Glutamatergic neuron (in vitro differentiated cells): ENCODE measurements at regions not wholly inside any gene's neighbourhood (a gene's known extent, or its start where the extent isn't known, plus 50 kb on each side); places are given as distances from the start of the nearest gene placed in this dataset.

Experiments
- DNase-seq: peaks from one replicate; pipeline ENCODE4 v3.0.0; 2022
- H3K27ac Mint-ChIP-seq: one replicate; pipeline ENCODE4 v1.8.0; 2020; ENCODE audit warnings: mild to moderate bottlenecking, mixed read lengths, inconsistent platforms; ENCODE audit not compliant: unreplicated experiment
- H3K27me3 Mint-ChIP-seq: one replicate; pipeline ENCODE4 v1.8.0; 2020; ENCODE audit warnings: mild to moderate bottlenecking, moderate library complexity, mixed read lengths, inconsistent platforms; ENCODE audit not compliant: unreplicated experiment
- H3K36me3 Mint-ChIP-seq: one replicate; pipeline ENCODE4 v1.8.0; 2020; ENCODE audit warnings: mild to moderate bottlenecking, mixed read lengths, inconsistent platforms; ENCODE audit not compliant: unreplicated experiment
- H3K4me1 Mint-ChIP-seq: one replicate; pipeline ENCODE4 v1.8.0; 2020; ENCODE audit warnings: mild to moderate bottlenecking, low read depth, mixed read lengths, inconsistent platforms; ENCODE audit not compliant: unreplicated experiment
- H3K4me3 Mint-ChIP-seq: one replicate; pipeline ENCODE4 v1.8.0; 2020; ENCODE audit warnings: mild to moderate bottlenecking, mixed read lengths, inconsistent platforms; ENCODE audit not compliant: unreplicated experiment
- H3K9me3 Mint-ChIP-seq: one replicate; pipeline ENCODE4 v1.8.0; 2020; ENCODE audit warnings: mild to moderate bottlenecking, moderate library complexity, mixed read lengths, inconsistent platforms; ENCODE audit not compliant: unreplicated experiment
- TF ChIP-seq, protein P1 (sequence below): fragments of 200-600 bp; sonication (generic); IDR thresholded peaks from one replicate; pipeline ENCODE4 v1.5.0; 2021; ENCODE audit not compliant: partially characterized antibody, unreplicated experiment

DNA sequence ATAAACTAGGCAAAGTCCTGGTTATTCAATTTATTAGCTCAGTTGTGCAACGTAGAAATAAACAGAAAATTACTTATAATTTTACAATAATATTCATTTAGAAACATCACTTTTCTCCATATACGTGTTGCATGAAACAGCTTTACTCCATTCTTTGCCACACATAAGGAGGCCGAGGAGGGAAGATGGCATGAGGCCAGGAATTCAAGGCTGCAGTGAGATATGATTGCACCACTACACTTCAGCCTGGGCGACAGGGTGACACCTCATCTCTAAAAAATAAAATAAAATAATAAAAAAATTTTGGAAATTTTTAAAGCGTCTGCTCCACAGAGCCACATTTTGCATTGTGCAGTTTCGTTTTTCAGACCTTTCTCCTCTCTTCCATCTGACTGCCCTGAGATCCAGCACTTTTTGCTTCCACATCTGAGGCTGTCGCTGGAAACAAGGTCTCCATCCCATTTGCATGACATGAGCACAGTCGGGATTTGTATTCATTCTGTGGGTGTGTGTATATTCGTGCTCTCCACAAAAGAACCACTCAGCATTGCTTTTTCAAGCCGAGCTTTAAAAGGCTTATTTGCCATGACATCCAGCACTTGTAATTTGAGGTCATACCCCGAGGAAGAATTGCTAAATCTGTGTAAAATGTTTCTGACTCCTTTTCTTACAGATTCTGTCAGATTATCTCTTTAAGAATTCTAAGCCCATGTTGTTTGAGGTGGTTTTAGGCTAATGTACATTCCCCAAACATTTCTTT lies 98.6 kb upstream of the MSX2 start:
- Mint-ChIP-seq H3K4me1 (no peaks in the 10 kb centered on the region), H3K9me3 (no peaks in the 10 kb centered on the region), H3K36me3 (peaks cover 5% of the 10 kb centered on the region), H3K27me3 (no peaks in the 10 kb centered on the region), H3K4me3 (no peak overlapping the region), H3K27ac (no peak overlapping the region)
- TF ChIP-seq, protein P1, sequence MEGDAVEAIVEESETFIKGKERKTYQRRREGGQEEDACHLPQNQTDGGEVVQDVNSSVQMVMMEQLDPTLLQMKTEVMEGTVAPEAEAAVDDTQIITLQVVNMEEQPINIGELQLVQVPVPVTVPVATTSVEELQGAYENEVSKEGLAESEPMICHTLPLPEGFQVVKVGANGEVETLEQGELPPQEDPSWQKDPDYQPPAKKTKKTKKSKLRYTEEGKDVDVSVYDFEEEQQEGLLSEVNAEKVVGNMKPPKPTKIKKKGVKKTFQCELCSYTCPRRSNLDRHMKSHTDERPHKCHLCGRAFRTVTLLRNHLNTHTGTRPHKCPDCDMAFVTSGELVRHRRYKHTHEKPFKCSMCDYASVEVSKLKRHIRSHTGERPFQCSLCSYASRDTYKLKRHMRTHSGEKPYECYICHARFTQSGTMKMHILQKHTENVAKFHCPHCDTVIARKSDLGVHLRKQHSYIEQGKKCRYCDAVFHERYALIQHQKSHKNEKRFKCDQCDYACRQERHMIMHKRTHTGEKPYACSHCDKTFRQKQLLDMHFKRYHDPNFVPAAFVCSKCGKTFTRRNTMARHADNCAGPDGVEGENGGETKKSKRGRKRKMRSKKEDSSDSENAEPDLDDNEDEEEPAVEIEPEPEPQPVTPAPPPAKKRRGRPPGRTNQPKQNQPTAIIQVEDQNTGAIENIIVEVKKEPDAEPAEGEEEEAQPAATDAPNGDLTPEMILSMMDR, result no peak
- DNase-seq, result no peak

DNA sequence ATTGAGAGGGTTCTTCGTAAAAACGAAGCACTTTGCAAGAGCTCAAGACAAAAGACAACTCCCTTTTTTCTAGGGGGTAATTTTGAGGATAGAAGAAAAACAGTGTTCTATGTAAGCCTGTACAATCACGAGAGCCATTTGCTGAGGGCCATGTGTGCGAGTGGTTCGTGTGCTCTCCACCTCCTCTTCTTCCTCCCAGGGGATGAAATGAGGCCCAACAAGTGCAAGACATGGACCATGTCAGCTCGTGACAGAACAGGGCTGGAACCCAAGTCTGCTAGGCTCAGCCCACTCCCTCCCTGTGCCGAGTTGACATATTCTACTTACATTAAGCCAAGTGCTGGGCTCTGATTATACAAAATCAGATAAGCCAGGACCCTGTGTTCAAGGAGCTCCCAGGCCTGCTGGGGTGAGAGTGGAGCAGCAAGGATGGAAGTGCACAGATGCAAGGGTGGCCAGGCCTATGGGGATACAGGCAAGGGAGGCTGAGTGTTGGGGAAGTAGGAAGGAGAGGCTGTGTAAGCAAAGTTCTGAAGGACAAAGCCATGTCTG lies 97.9 kb upstream of the MSX2 start:
- Mint-ChIP-seq H3K27me3 (no peaks in the 10 kb centered on the region), H3K4me1 (no peaks in the 10 kb centered on the region), H3K36me3 (peaks cover 5% of the 10 kb centered on the region), H3K4me3 (no peak overlapping the region), H3K9me3 (no peaks in the 10 kb centered on the region), H3K27ac (no peak overlapping the region)
- TF ChIP-seq, protein P1, result no peak
- no peak for DNase-seq

DNA sequence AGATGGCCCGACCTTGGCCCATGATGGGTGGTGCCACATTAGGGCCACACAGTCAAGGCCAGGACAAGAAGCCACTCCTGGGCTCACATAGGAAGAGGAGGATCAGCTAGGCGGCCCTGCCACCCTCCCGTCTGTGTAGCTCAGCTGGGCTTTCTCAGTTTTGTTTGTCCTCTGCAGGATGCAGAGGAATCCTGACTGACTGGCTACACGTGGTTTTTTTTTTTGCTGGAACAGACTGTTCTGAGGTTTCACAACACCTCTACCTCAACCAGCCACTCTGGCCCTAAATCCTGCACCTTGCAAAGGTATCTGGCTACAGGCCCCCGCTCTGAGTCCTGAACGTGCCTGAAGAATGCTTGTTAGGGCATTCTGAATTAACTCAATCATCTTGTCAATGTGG lies 88.3 kb upstream of the MSX2 start:
- no peaks in the 10 kb centered on the region for H3K36me3 Mint-ChIP-seq
- no peaks in the 10 kb centered on the region for H3K27me3 Mint-ChIP-seq
- TF ChIP-seq, protein P1, result no peak
- no peaks in the 10 kb centered on the region for H3K9me3 Mint-ChIP-seq
- no peak for DNase-seq
- no peak overlapping the region for H3K27ac Mint-ChIP-seq
- no peaks in the 10 kb centered on the region for H3K4me1 Mint-ChIP-seq
- H3K4me3 Mint-ChIP-seq, result no peak overlapping the region

DNA sequence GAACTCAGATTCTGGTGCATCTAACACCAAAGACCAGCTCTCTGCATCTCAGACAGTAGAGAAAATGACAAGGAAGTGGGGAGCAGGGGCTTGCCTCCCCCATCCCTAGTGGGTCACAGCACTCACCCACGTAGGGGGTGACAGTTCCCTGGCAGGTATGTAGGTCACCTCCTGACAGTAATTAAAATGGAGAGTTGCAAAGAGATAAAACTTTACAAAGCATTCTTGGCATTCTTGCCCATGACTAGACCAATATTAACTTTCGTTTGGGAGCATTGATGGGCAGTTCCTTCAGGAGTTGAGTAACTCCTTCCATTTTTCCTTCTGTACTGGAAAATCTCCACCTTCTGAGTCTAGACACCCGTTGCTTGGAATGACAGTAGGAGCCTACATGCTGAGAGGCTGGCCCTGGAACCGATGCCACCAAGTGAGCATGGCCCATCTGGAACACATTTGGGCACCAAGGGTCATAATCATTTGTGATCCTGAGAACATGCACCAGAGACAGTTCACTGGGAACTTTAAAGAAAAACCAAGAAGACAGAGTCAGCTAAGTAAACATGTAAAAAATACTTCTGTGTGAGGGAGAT lies 81.5 kb upstream of the MSX2 start:
- DNase-seq, result no peak
- Mint-ChIP-seq H3K4me3 (no peak overlapping the region), H3K36me3 (no peaks in the 10 kb centered on the region), H3K27ac (no peak overlapping the region), H3K4me1 (no peaks in the 10 kb centered on the region), H3K27me3 (no peaks in the 10 kb centered on the region), H3K9me3 (no peaks in the 10 kb centered on the region)
- TF ChIP-seq, protein P1, result no peak

DNA sequence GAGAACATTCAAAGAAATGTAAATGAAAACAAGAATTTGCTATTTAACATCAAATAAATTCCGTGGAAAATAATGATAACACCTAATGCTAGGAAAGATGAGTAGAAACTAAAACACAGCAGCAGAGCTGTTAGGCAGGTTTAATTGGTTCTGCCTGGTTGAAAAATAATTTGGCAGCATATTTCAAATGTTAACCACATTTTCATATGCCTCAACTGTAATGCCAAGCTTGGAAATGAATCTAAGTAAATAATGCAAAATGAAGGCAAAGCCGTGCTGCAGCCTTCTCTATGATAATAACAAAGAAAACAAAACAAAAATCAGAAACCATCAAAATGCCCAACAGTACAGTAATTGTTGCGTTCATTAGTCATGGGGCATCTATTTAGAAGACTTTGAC lies 79.9 kb upstream of the MSX2 start:
- H3K27me3 Mint-ChIP-seq, result peaks cover 2% of the 10 kb centered on the region
- TF ChIP-seq, protein P1, result no peak
- no peaks in the 10 kb centered on the region for H3K4me1 Mint-ChIP-seq
- no peaks in the 10 kb centered on the region for H3K36me3 Mint-ChIP-seq
- H3K4me3 Mint-ChIP-seq, result no peak overlapping the region
- H3K27ac Mint-ChIP-seq, result no peak overlapping the region
- no peaks in the 10 kb centered on the region for H3K9me3 Mint-ChIP-seq
- no peak for DNase-seq
